ENCODE measurements at regions not wholly inside any gene's neighbourhood (a gene's known extent, or its start where the extent isn't known, plus 50 kb on each side); places are given as distances from the start of the nearest gene placed in this dataset.
"Not testable (repeated sequence)": the region's sequence is repeated elsewhere in the genome, so short reads cannot be mapped to it uniquely, and the experiment has no call there.

GRCh38 chr2:239558661-239559060, 157.8 kb upstream of the HDAC4 start:
- no peak for DNase-seq

GRCh38 chr2:239557516-239557915, 156.7 kb upstream of the HDAC4 start:
- DNase-seq, result no peak

- DNase-seq, result peak in 1 of 2 experiments; percentile 49
Measured at GRCh38 chr2:239555571-239555905, 154.7 kb upstream of the HDAC4 start.

GRCh38 chr2:239554766-239555570, 154.1 kb upstream of the HDAC4 start:
- no peak for DNase-seq

GRCh38 chr2:239553376-239554000, 152.7 kb upstream of the HDAC4 start:
- no peak for DNase-seq

GRCh38 chr2:239552213-239552926, 151.6 kb upstream of the HDAC4 start:
- DNase-seq, result no peak

GRCh38 chr2:239551206-239551605, 150.4 kb upstream of the HDAC4 start:
- DNase-seq, result no peak

GRCh38 chr2:239550357-239550756, 149.5 kb upstream of the HDAC4 start:
- DNase-seq, result no peak

- DNase-seq, result no peak
Measured at GRCh38 chr2:239549711-239550255, 149.0 kb upstream of the HDAC4 start.

- no peak for DNase-seq
Measured at GRCh38 chr2:239548965-239549595, 148.3 kb upstream of the HDAC4 start.

GRCh38 chr2:239548451-239548871, 147.6 kb upstream of the HDAC4 start:
- no peak for DNase-seq

- not testable (repeated sequence) for DNase-seq
Measured at GRCh38 chr2:239547140-239547539, 146.3 kb upstream of the HDAC4 start.

GRCh38 chr2:239546541-239546940, 145.7 kb upstream of the HDAC4 start:
- DNase-seq, result no peak

GRCh38 chr2:239545741-239546392, 145.0 kb upstream of the HDAC4 start:
- no peak for DNase-seq

- no peak for DNase-seq
Measured at GRCh38 chr2:239544918-239545465, 144.2 kb upstream of the HDAC4 start.

GRCh38 chr2:239544143-239544917, 143.5 kb upstream of the HDAC4 start:
- no peak for DNase-seq

- DNase-seq, result no peak
Measured at GRCh38 chr2:239543702-239544101, 142.9 kb upstream of the HDAC4 start.

GRCh38 chr2:239540174-239540573, 139.4 kb upstream of the HDAC4 start:
- DNase-seq, result no peak

GRCh38 chr2:239539776-239540100, 138.9 kb upstream of the HDAC4 start:
- no peak for DNase-seq

- peak in 1 of 2 experiments; percentile 29 for DNase-seq
Measured at GRCh38 chr2:239539083-239539775, 138.4 kb upstream of the HDAC4 start.

Data from NCI-H524 (cell line).